GM21367 (cell line): ENCODE measurements at regions not wholly inside any gene's neighbourhood (a gene's known extent, or its start where the extent isn't known, plus 50 kb on each side); places are given as distances from the start of the nearest gene placed in this dataset.

Source experiments
- ATAC-seq: cut with Tn5 transposase; IDR thresholded peaks from one replicate; pipeline ENCODE4 v1.9.1; 2021; ENCODE audit not compliant: unreplicated experiment

- peak; percentile 53 for ATAC-seq
These were observed 116.0 kb upstream of the CITED2 start for GRCh38 chr6:139490482-139490881.

- ATAC-seq = no peak
These were observed 112.0 kb upstream of the CITED2 start for GRCh38 chr6:139486476-139486799.

- no peak for ATAC-seq
These were observed 111.5 kb upstream of the CITED2 start for GRCh38 chr6:139485742-139486475.

GRCh38 chr6:139485185-139485584 is 110.7 kb upstream of the CITED2 start:
- no peak for ATAC-seq

- ATAC-seq = no peak
These were observed 108.6 kb upstream of the CITED2 start for GRCh38 chr6:139483079-139483478.

- ATAC-seq = no peak
These were observed 107.8 kb upstream of the CITED2 start for GRCh38 chr6:139482287-139482686.

- ATAC-seq = no peak
These were observed 106.1 kb upstream of the CITED2 start for GRCh38 chr6:139480356-139481165.

- ATAC-seq = no peak
These were observed 105.2 kb upstream of the CITED2 start for GRCh38 chr6:139479433-139480222.

- ATAC-seq = no peak
These were observed 101.2 kb upstream of the CITED2 start for GRCh38 chr6:139475646-139476045.

- ATAC-seq = no peak
These were observed 100.8 kb upstream of the CITED2 start for GRCh38 chr6:139475241-139475640.

GRCh38 chr6:139474145-139475108 is 100.0 kb upstream of the CITED2 start:
- ATAC-seq = no peak

- ATAC-seq = no peak
These were observed 99.3 kb upstream of the CITED2 start for GRCh38 chr6:139473731-139474130.

GRCh38 chr6:139473231-139473701 is 98.8 kb upstream of the CITED2 start:
- no peak for ATAC-seq

GRCh38 chr6:139472351-139473015 is 98.0 kb upstream of the CITED2 start:
- no peak for ATAC-seq

GRCh38 chr6:139470997-139471396 is 96.5 kb upstream of the CITED2 start:
- no peak for ATAC-seq

- ATAC-seq = no peak
These were observed 93.9 kb upstream of the CITED2 start for GRCh38 chr6:139468178-139468819.

- no peak for ATAC-seq
These were observed 83.0 kb upstream of the CITED2 start for GRCh38 chr6:139457476-139457875.

GRCh38 chr6:139452148-139452876 is 77.9 kb upstream of the CITED2 start:
- no peak for ATAC-seq

- no peak for ATAC-seq
These were observed 75.2 kb upstream of the CITED2 start for GRCh38 chr6:139449611-139450000.
